ENCODE measurements at regions not wholly inside any gene's neighbourhood (a gene's known extent, or its start where the extent isn't known, plus 50 kb on each side); places are given as distances from the start of the nearest gene placed in this dataset.
"Not testable (repeated sequence)": the region's sequence is repeated elsewhere in the genome, so short reads cannot be mapped to it uniquely, and the experiment has no call there.

GRCh38 chr19:57035740-57036139 is 84.0 kb upstream of the USP29 start:
- DNase-seq: not testable (repeated sequence)

DNA sequence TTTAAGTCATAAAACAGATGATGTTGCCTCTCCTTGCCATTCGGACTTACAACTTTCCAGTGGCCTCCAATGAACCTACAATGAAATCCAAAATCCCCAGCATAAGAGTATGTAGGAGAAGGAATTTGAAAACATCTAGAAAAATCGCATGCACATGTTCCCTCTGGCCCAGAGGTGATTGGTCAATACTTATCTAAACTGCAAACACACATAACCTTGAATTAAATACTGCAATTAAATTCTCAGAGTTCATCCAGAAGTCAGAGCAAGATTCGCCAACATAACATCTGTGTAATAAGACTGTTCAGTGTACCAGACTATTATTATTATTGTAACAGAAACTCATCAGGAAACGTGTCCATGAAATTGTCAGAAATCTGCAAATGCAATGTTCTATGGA is 82.2 kb upstream of the USP29 start:
- DNase-seq: no peak

DNA sequence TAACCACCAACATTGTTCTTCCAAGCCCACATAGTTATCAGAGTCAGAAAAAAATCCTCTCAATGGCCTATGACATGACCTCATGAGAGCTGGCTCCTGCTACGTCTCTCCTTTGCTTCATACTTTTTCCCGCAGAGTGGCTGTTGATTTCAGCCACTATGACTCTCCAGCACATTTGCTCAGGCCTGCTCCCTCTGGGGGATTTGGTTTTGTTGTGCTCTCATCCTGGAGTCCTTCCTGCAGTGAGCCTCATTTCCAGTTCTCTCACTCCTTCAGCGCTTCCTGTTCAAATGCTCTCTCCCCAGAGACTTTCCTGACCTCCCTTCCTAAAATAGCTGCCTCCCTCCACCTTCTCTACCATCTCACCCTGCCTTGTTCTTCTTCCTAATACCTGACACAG is 72.0 kb upstream of the USP29 start:
- no peak for DNase-seq

GRCh38 chr19:57050863-57051262 is 68.9 kb upstream of the USP29 start:
- no peak for DNase-seq

GRCh38 chr19:57052081-57052480 is 67.7 kb upstream of the USP29 start:
- no peak for DNase-seq

DNA sequence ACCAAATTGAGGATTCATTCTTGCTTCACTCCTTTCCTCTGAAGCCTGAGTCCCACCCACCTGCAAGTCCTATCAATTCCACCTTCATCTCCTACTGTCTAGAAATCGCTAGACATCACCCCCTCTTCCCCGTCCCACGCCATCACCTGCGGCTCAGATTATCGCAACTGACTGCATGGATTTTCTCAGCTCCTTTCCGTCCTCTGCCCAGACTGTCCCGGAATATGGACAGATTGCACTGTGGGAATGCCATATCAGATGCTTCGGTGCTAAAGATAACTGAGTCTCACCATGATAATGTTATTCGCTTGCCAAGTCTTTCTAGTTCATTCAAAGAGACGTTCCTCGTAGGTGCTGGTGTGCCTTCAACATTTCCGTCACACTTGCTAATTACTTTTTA is 66.4 kb upstream of the USP29 start:
- DNase-seq: no peak

- DNase-seq: no peak
These were observed 63.8 kb upstream of the USP29 start for GRCh38 chr19:57055956-57056355.

DNA sequence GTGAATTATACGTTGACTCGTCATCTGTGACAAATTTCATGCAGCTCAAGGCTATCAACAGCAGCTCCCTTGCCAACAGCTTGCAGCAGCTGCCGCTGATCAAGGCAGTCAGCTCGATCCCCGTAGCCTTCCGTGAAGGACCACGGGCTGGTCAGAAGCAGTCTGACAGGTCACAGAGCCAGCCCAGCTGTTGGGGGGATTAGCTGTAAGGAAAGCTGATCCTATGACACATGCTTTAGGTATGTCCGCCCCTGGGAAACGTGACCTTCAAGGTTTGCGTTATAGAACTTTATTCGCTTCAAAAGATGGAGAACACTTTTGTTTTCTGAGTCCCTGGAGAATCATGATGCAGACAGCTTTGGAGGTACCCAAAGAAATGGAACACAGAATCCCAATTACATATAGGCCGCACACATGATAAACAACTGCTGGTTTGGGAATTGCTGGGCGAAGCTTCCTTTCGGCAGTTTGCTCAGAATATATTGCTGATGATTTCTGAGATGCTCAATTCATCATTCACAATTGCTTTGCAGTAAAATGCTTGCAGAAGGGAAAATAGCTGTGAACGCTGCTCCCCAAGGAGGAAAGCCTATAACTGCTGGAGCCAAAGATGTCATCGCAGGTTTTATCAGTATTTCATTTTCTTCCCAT is 62.6 kb upstream of the USP29 start:
- DNase-seq: no peak

GRCh38 chr19:57058871-57059270 is 60.9 kb upstream of the USP29 start:
- DNase-seq: no peak

GRCh38 chr19:57063070-57063469 is 56.7 kb upstream of the USP29 start:
- no peak for DNase-seq

DNA sequence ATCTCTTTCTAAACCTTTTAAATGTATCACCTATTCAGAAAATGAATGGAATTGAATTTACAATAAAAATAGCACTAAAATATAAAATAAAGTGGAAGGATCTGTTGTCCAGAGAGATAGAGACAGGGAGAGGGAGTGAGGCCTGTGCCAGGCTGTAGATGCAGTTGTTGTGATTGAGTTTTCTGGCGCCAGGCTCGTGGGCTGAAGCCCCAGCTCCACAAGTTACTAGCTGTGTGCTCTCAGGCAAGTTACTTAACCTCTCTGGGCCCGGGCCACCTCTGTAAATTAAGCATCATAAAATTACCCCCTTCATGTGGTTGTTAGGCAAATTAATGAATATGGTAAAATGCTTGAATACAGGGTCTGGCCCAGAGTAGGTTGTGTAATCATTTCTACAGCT is 52.3 kb upstream of the USP29 start:
- no peak for DNase-seq

DNA sequence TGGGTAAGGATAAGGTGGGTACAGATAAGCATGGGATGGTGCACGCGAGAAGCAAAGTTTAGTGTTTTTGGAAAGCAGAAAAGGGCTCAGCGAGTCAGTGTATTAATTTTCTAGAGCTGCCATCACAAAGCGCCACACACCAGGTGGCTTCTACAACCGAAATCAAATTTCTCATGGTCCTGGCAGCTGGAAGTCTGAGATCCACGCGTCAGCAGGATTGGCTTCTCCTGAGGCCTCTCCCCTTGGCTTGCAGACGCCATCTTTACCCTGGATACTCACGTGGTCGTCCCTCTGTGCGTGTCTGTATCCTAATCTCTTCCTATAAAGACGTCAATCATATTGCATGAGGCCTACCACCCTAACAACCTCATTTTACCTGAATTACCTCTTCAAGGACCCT is 51.5 kb upstream of the USP29 start:
- no peak for DNase-seq

- no peak for DNase-seq
These were observed 50.7 kb upstream of the USP29 start for GRCh38 chr19:57068921-57069697.

All from activated gamma-delta T cell (primary cell).